GM23338 (cell line): ENCODE measurements at regions not wholly inside any gene's neighbourhood (a gene's known extent, or its start where the extent isn't known, plus 50 kb on each side); places are given as distances from the start of the nearest gene placed in this dataset.

Experiments used
- ATAC-seq: fragments of 200-7000 bp; cut with Tn5 transposase; 3 replicates; pipeline ENCODE4 v1.9.1; 2020
- DNase-seq: peaks from one replicate; pipeline ENCODE4 v3.0.0-alpha.2; 2015; ENCODE audit warnings: low spot score
- H2AFZ ChIP-seq: fragments of 200-600 bp; sonication (generic); 2 replicates; pipeline ENCODE4 v1.8.0; 2016; ENCODE audit warnings: antibody characterized with exemption, mild to moderate bottlenecking, moderate library complexity
- H3F3A ChIP-seq: fragments of 200-600 bp; sonication (generic); replicated peaks from 2 replicates; pipeline ENCODE4 v1.8.0; 2017; ENCODE audit warnings: antibody characterized with exemption, mixed run types, low read depth
- H3K27ac ChIP-seq: fragments of 200-600 bp; sonication (generic); 2 replicates; pipeline ENCODE4 v1.6.1; 2016; ENCODE audit warnings: low read depth
- H3K27me3 ChIP-seq: fragments of 200-600 bp; sonication (generic); 2 replicates; pipeline ENCODE4 v1.8.0; 2016; ENCODE audit warnings: mild to moderate bottlenecking, mixed run types, moderate library complexity; ENCODE audit not compliant: insufficient read depth
- H3K36me3 ChIP-seq: fragments of 200-600 bp; sonication (generic); 2 replicates; pipeline ENCODE4 v1.8.0; 2016; ENCODE audit warnings: mild to moderate bottlenecking; ENCODE audit not compliant: insufficient read depth
- H3K4me1 ChIP-seq: fragments of 200-600 bp; sonication (generic); 2 replicates; pipeline ENCODE4 v1.8.0; 2016; ENCODE audit warnings: mild to moderate bottlenecking, moderate library complexity; ENCODE audit not compliant: insufficient read depth
- H3K4me2 ChIP-seq: fragments of 200-600 bp; sonication (generic); 2 replicates; pipeline ENCODE4 v1.7.1; 2017; ENCODE audit warnings: mixed run types
- H3K4me3 ChIP-seq: fragments of 200-600 bp; sonication (generic); 2 replicates; pipeline ENCODE4 v1.6.1; 2016; ENCODE audit warnings: mixed run types
- H3K79me2 ChIP-seq: fragments of 200-600 bp; sonication (generic); replicated peaks from 2 replicates; pipeline ENCODE4 v1.8.0; 2017; ENCODE audit warnings: mild to moderate bottlenecking; ENCODE audit not compliant: insufficient read depth
- H3K9me2 ChIP-seq: fragments of 200-600 bp; sonication (generic); 2 replicates; pipeline ENCODE4 v1.8.0; 2017; ENCODE audit not compliant: insufficient read depth
- H4K20me1 ChIP-seq: fragments of 200-600 bp; sonication (generic); replicated peaks from 2 replicates; pipeline ENCODE4 v1.8.0; 2017; ENCODE audit warnings: mild to moderate bottlenecking; ENCODE audit not compliant: insufficient read depth
- H3K27ac Mint-ChIP-seq: 2 replicates; pipeline ENCODE4 v1.8.0; 2020; ENCODE audit warnings: inconsistent platforms, mild to moderate bottlenecking, moderate library complexity, mixed read lengths
- H3K27me3 Mint-ChIP-seq: 3 replicates; pipeline ENCODE4 v1.8.0; 2022; ENCODE audit warnings: low read depth, mild to moderate bottlenecking, moderate library complexity, mixed read lengths, inconsistent platforms; ENCODE audit not compliant: insufficient read depth, poor library complexity
- H3K36me3 Mint-ChIP-seq: 3 replicates; pipeline ENCODE4 v1.8.0; 2021; ENCODE audit warnings: low read depth, mild to moderate bottlenecking, inconsistent platforms, moderate library complexity, mixed read lengths
- H3K4me1 Mint-ChIP-seq: 3 replicates; pipeline ENCODE4 v1.8.0; 2020; ENCODE audit warnings: mild to moderate bottlenecking, inconsistent platforms, mixed read lengths
- H3K4me3 Mint-ChIP-seq: 3 replicates; pipeline ENCODE4 v1.8.0; 2021; ENCODE audit warnings: moderate library complexity, mild to moderate bottlenecking, inconsistent platforms, mixed read lengths
- H3K9me3 Mint-ChIP-seq: 3 replicates; pipeline ENCODE4 v1.8.0; 2020; ENCODE audit warnings: moderate library complexity, mild to moderate bottlenecking, inconsistent platforms, mixed read lengths
- CREB1 ChIP-seq: fragments of 250-450 bp; sonication (Bioruptor Pico); IDR thresholded peaks from 2 replicates; pipeline ENCODE4 v1.5.0; 2020; ENCODE audit warnings: low read depth, mild to moderate bottlenecking, moderate library complexity
- EZH2phosphoT487 ChIP-seq: fragments of 200-600 bp; sonication (generic); IDR thresholded peaks from one replicate; pipeline ENCODE4 v1.8.1; 2018; ENCODE audit warnings: antibody characterized with exemption; ENCODE audit not compliant: unreplicated experiment
- JUNB ChIP-seq: IDR thresholded peaks from one replicate; pipeline ENCODE4 v1.6.1; 2016; ENCODE audit warnings: antibody characterized with exemption; ENCODE audit not compliant: unreplicated experiment
- NANOG ChIP-seq: IDR thresholded peaks from 2 replicates; pipeline ENCODE4 v1.6.1; 2016; ENCODE audit warnings: antibody characterized with exemption, borderline replicate concordance
- POLR2AphosphoS5 ChIP-seq: IDR thresholded peaks from 2 replicates; pipeline ENCODE4 v1.6.1; 2016; ENCODE audit warnings: antibody characterized with exemption, low read depth
- STAT1 ChIP-seq: IDR thresholded peaks from one replicate; pipeline ENCODE4 v1.6.1; 2016; ENCODE audit warnings: antibody characterized with exemption; ENCODE audit not compliant: unreplicated experiment
- ZNF331 ChIP-seq: fragments of 250-450 bp; sonication (Bioruptor Pico); IDR thresholded peaks from 2 replicates; pipeline ENCODE4 v1.5.0; 2020; ENCODE audit warnings: low read depth, mild to moderate bottlenecking, moderate library complexity
- ZNF462 ChIP-seq: fragments of 250-450 bp; sonication (Bioruptor Pico); IDR thresholded peaks from 2 replicates; pipeline ENCODE4 v1.5.0; 2020; ENCODE audit warnings: mild to moderate bottlenecking, moderate library complexity
- TF ChIP-seq, protein P1 (sequence below): IDR thresholded peaks from 2 replicates; pipeline ENCODE4 v1.6.1; 2016; ENCODE audit warnings: antibody characterized with exemption
- TF ChIP-seq, protein P2 (sequence below), 2 experiments: fragments of 200-600 bp in 1 of 2; sonication (generic) in 1 of 2; conservative IDR thresholded peaks; 2 replicates each; pipeline versions ENCODE4 v1.5.1 to v1.6.1; 2016 to 2017; ENCODE audit warnings: antibody characterized with exemption in 2 of 2, low read depth in 2 of 2, mild to moderate bottlenecking in 2 of 2, moderate library complexity in 1 of 2

GRCh38 chr12:85697003-85697402 lies 139.2 kb downstream of the RASSF9 start (continued):
- TF ChIP-seq ZNF462 (CRISPR knock-in tag) (no peak), STAT1 (no peak), JUNB (no peak), POLR2AphosphoS5 (no peak)
- TF ChIP-seq, protein P1, sequence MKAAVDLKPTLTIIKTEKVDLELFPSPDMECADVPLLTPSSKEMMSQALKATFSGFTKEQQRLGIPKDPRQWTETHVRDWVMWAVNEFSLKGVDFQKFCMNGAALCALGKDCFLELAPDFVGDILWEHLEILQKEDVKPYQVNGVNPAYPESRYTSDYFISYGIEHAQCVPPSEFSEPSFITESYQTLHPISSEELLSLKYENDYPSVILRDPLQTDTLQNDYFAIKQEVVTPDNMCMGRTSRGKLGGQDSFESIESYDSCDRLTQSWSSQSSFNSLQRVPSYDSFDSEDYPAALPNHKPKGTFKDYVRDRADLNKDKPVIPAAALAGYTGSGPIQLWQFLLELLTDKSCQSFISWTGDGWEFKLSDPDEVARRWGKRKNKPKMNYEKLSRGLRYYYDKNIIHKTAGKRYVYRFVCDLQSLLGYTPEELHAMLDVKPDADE: no peak
- TF ChIP-seq, protein P2, sequence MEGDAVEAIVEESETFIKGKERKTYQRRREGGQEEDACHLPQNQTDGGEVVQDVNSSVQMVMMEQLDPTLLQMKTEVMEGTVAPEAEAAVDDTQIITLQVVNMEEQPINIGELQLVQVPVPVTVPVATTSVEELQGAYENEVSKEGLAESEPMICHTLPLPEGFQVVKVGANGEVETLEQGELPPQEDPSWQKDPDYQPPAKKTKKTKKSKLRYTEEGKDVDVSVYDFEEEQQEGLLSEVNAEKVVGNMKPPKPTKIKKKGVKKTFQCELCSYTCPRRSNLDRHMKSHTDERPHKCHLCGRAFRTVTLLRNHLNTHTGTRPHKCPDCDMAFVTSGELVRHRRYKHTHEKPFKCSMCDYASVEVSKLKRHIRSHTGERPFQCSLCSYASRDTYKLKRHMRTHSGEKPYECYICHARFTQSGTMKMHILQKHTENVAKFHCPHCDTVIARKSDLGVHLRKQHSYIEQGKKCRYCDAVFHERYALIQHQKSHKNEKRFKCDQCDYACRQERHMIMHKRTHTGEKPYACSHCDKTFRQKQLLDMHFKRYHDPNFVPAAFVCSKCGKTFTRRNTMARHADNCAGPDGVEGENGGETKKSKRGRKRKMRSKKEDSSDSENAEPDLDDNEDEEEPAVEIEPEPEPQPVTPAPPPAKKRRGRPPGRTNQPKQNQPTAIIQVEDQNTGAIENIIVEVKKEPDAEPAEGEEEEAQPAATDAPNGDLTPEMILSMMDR (conservative IDR thresholded peaks at IDR 0.05; ENCODE audit: low read depth in 2 of 2): no peak

DNA sequence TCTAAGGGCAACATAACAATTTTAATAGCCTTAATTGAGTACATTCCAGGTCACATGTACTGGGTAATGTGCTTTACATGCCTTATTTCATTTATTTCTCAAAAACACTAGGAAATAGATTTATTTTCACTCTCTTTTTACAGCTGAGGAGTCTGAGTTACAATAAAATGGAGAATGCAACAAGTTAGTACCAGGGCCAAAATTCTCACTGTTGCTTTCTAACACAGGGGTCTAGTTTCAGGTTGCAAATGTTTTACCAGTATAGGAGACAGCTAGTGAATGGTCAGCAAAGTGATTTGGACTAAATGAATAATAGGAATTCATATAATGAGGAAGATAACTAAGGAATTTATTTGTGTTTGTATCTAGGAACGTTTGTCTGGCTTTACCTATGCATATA lies 137.3 kb downstream of the RASSF9 start:
- H3K9me2 ChIP-seq: no peaks in the 10 kb centered on the region
- no peaks in the 10 kb centered on the region for H3K27me3 ChIP-seq
- H3K79me2 ChIP-seq: no peaks in the 10 kb centered on the region
- H3K27me3 Mint-ChIP-seq: no peaks in the 10 kb centered on the region
- H4K20me1 ChIP-seq: no peaks in the 10 kb centered on the region
- H3K4me1 Mint-ChIP-seq: no peaks in the 10 kb centered on the region
- H3K4me3 ChIP-seq: no peak overlapping the region
- H3K36me3 ChIP-seq: no peaks in the 10 kb centered on the region
- H3K4me2 ChIP-seq: no peak overlapping the region
- H3K36me3 Mint-ChIP-seq: no peaks in the 10 kb centered on the region
- no peaks in the 10 kb centered on the region for H3F3A ChIP-seq
- H3K9me3 Mint-ChIP-seq: no peaks in the 10 kb centered on the region
- DNase-seq: no peak
- 0 out of 2 replicates have a peak overlapping the region, but pooled peaks have one; percentile 19 for H3K27ac Mint-ChIP-seq
- H2AFZ ChIP-seq: no peak overlapping the region
- ATAC-seq: no peak
- no peaks in the 10 kb centered on the region for H3K4me1 ChIP-seq
- H3K27ac ChIP-seq: no peak overlapping the region
- no peak overlapping the region for H3K4me3 Mint-ChIP-seq
- no peak for TF ChIP-seq JUNB
- TF ChIP-seq ZNF331 (CRISPR knock-in tag): no peak
- TF ChIP-seq CREB1: no peak
- TF ChIP-seq STAT1: no peak
- no peak for TF ChIP-seq NANOG
- no peak for TF ChIP-seq EZH2phosphoT487
